GM18520 (cell line): ENCODE measurements at regions not wholly inside any gene's neighbourhood (a gene's known extent, or its start where the extent isn't known, plus 50 kb on each side); places are given as distances from the start of the nearest gene placed in this dataset.

Experiments
- ATAC-seq: cut with Tn5 transposase; IDR thresholded peaks from one replicate; pipeline ENCODE4 v1.9.1; 2021; ENCODE audit not compliant: unreplicated experiment

- no peak for ATAC-seq
Measured at GRCh38 chr3:70849911-70850699, 537.7 kb upstream of the MDFIC2 start.

- ATAC-seq, result no peak
Measured at GRCh38 chr3:70840106-70840870, 527.9 kb upstream of the MDFIC2 start.

GRCh38 chr3:70833239-70833960, 521.0 kb upstream of the MDFIC2 start:
- no peak for ATAC-seq

GRCh38 chr3:70832834-70833205, 520.4 kb upstream of the MDFIC2 start:
- ATAC-seq, result no peak

GRCh38 chr3:70832089-70832833, 519.8 kb upstream of the MDFIC2 start:
- ATAC-seq, result no peak

GRCh38 chr3:70829092-70829491, 516.7 kb upstream of the MDFIC2 start:
- no peak for ATAC-seq

GRCh38 chr3:70824773-70825172, 512.3 kb upstream of the MDFIC2 start:
- no peak for ATAC-seq

GRCh38 chr3:70824078-70824477, 511.6 kb upstream of the MDFIC2 start:
- no peak for ATAC-seq

- ATAC-seq, result no peak
Measured at GRCh38 chr3:70823622-70824021, 511.2 kb upstream of the MDFIC2 start.

GRCh38 chr3:70822669-70823068, 510.2 kb upstream of the MDFIC2 start:
- ATAC-seq, result no peak

GRCh38 chr3:70821602-70822001, 509.2 kb upstream of the MDFIC2 start:
- no peak for ATAC-seq

- no peak for ATAC-seq
Measured at GRCh38 chr3:70820397-70820796, 508.0 kb upstream of the MDFIC2 start.

GRCh38 chr3:70818145-70818544, 505.7 kb upstream of the MDFIC2 start:
- no peak for ATAC-seq

GRCh38 chr3:70816346-70816745, 503.9 kb upstream of the MDFIC2 start:
- ATAC-seq, result no peak

GRCh38 chr3:70815817-70816216, 503.4 kb upstream of the MDFIC2 start:
- ATAC-seq, result no peak

- no peak for ATAC-seq
Measured at GRCh38 chr3:70813311-70813710, 500.9 kb upstream of the MDFIC2 start.

- no peak for ATAC-seq
Measured at GRCh38 chr3:70811880-70812279, 499.4 kb upstream of the MDFIC2 start.

- no peak for ATAC-seq
Measured at GRCh38 chr3:70808881-70809280, 496.4 kb upstream of the MDFIC2 start.

- no peak for ATAC-seq
Measured at GRCh38 chr3:70806556-70806955, 494.1 kb upstream of the MDFIC2 start.

- no peak for ATAC-seq
Measured at GRCh38 chr3:70806021-70806420, 493.6 kb upstream of the MDFIC2 start.
